A673 (cell line): ENCODE measurements at regions not wholly inside any gene's neighbourhood (a gene's known extent, or its start where the extent isn't known, plus 50 kb on each side); places are given as distances from the start of the nearest gene placed in this dataset.

Experiments
- CTCF ChIP-seq: fragments of 300-800, 200-600 bp; sonication (generic); conservative IDR thresholded peaks from 2 replicates; pipeline ENCODE4 v1.5.1; 2017; ENCODE audit warnings: low read depth, mild to moderate bottlenecking, antibody characterized with exemption, low read length, moderate library complexity, mixed read lengths
- EZH2 ChIP-seq: fragments of 200-600 bp; sonication (generic); IDR thresholded peaks from 2 replicates; pipeline ENCODE4 v1.6.1; 2017; ENCODE audit warnings: borderline replicate concordance, low read depth, mild to moderate bottlenecking, mixed read lengths, antibody characterized with exemption, low read length; ENCODE audit not compliant: poor library complexity, severe bottlenecking

DNA sequence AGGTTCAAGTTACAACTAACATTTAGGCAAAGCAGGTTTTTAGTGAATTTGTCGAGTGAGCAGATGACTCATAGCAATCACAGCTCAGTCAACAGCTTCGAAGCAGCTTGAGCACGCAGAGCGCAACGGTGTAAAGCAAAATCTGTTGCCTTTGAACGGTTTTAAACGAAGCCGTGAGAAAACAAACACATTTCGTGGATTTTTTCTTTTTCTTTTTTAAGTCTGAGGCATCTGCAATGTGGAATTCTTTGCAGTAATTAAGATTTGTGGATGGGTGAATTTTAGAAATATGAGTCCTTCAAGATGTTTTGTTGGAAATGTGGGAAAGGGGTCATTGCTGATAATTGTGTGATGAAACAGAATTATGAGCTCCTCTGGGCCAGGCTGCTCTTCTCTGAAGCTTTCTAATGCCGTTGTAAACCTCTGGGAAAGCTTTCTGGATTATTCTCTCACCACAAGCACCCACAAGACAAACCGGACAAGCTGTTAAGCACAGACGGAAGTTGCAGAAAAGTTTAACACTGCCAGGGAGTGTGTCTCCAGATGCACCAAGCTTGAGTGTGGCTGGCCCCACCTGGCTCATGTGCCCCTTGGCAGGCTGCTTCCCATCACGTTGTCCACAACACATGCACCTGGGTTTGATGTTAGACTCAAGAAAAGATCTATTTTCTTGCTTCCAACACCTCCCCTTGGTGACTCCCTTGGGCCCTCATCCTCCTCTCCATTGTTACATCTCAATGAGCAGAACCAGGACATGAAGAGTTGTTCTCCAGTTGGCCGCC, 224.7 kb downstream of the ACKR3 start:
- no peak for TF ChIP-seq CTCF
- no peak for TF ChIP-seq EZH2
